GM12865 (cell line): ENCODE measurements at regions not wholly inside any gene's neighbourhood (a gene's known extent, or its start where the extent isn't known, plus 50 kb on each side); places are given as distances from the start of the nearest gene placed in this dataset.
"Not testable (repeated sequence)": the region's sequence is repeated elsewhere in the genome, so short reads cannot be mapped to it uniquely, and the experiment has no call there.

Source experiments
- DNase-seq: peaks from one replicate; pipeline ENCODE4 v3.0.0; 2010; ENCODE audit warnings: low read depth
- H3K4me3 ChIP-seq: 2 replicates; pipeline ENCODE4 v1.5.1; 2011; ENCODE audit warnings: mild to moderate bottlenecking, low read depth, low read length, control low read depth
- TF ChIP-seq, protein P1 (sequence below): IDR thresholded peaks from 2 replicates; pipeline ENCODE4 v1.5.1; 2011; ENCODE audit warnings: low read length, control low read depth, low read depth, inconsistent platforms; ENCODE audit not compliant: insufficient read depth; ENCODE audit errors: missing control alignments

DNA sequence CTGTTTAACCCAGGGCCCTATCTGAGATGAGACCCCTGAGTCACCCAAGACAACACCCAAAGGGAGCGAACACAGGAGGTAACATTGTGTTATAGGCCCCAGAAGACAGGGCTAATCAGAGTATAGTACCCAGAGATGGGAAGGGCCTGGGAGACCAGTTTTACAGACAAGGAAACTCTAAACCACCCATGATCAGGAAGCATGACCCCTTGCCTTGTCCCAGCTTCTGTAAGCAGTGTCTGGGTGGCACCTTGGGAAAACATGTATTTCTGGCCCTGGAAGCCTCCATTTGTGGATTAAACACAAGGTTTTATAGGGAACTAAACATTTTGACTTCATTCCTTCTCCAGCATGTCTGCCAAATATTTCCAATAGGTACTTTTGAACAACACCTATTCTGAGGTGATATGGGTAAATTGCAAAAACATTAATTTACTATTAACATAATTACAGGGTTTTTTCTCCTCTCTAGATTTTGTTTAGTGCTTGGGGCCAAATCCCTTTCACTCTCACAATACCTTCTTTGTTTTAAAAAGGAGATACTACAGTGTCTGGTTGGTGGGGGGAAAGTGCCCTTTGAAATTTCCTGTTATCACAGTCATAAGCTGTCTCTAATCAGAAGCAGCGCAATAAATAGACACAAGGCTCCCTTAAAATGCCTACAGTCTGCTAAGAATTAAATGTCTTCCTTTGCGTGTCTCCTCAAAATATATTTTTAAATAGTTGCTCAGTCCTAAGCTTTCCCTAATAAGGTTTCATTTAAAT lies 341.1 kb downstream of the BCL11A start:
- TF ChIP-seq, protein P1, sequence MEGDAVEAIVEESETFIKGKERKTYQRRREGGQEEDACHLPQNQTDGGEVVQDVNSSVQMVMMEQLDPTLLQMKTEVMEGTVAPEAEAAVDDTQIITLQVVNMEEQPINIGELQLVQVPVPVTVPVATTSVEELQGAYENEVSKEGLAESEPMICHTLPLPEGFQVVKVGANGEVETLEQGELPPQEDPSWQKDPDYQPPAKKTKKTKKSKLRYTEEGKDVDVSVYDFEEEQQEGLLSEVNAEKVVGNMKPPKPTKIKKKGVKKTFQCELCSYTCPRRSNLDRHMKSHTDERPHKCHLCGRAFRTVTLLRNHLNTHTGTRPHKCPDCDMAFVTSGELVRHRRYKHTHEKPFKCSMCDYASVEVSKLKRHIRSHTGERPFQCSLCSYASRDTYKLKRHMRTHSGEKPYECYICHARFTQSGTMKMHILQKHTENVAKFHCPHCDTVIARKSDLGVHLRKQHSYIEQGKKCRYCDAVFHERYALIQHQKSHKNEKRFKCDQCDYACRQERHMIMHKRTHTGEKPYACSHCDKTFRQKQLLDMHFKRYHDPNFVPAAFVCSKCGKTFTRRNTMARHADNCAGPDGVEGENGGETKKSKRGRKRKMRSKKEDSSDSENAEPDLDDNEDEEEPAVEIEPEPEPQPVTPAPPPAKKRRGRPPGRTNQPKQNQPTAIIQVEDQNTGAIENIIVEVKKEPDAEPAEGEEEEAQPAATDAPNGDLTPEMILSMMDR = no peak
- DNase-seq = no peak
- H3K4me3 ChIP-seq = no peak overlapping the region

DNA sequence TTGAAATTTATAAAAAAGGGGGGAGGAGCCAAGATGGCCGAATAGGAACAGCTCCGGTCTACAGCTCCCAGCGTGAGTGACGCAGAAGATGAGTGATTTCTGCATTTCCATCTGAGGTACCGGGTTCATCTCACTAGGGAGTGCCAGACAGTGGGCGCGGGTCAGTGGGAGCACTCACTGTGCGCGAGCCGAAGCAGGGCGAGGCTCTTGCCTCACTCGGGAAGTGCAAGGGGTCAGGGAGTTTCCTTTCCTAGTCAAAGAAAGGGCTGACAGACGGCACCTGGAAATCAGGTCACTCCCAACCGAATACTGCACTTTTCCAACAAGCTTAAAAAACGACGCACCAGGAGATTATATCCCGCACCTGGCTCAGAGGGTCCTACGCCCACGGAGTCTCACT lies 364.4 kb downstream of the BCL11A start:
- DNase-seq, H3K4me3 ChIP-seq: not testable (repeated sequence)

DNA sequence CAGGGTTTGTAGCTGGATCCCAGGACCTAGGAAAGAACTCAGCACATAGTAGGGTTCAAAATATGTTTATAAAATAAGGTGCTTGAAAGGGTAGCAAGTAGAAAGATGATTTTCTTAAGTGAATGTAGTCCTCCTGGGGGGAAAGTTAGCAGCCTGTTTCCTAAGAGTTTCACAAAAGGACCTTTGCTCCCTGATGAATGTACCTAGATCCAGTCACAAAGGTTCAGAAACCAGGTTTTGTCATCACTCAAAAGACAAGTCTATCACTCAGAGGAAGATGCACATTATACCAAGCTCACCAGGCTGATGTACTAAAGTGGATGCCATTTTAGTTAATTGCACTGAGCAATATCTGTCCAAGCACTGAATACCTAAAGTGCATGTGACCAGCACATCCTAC lies 378.2 kb downstream of the BCL11A start:
- no peak overlapping the region for H3K4me3 ChIP-seq
- DNase-seq = no peak
- TF ChIP-seq, protein P1 = no peak

DNA sequence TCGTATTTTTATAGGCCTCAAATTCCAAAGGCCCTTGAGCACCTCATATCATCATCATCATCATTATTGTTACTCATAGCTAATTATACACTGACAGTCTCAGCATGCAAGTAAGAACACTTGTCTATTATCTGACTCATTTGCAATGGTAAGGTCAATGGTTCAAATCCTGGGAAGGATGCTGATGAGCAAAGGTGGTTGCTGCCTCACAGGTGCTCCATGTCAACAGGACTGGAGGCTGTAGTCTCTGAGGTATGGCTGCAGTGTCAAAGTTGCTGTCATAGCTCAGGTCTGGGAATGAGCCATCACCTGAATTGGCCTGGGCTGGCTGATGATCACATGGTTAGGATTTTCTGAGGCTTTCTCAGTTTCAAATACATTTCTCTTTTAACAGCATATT lies 379.3 kb downstream of the BCL11A start:
- TF ChIP-seq, protein P1 = no peak
- H3K4me3 ChIP-seq = no peak overlapping the region
- DNase-seq = no peak

DNA sequence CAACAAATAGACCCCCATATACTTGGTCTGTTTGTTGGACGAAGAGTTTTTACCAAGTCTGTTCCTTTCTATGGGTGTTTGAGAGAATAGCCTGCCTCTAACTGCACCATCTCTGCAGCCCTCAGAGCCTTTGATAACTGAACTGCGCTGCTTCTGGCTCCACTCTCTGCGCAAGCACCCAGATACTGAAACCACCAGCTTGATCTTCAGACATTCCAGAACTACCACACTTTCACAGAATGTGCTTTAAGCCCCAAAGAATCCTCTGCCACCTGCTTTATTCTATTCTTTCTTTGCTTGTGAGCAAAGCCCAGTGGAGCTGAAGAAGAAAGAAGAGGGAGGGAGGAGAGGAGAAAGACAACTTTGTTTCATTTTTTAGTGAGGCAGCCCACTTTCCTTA lies 380.7 kb downstream of the BCL11A start:
- H3K4me3 ChIP-seq = no peak overlapping the region
- no peak for DNase-seq
- TF ChIP-seq, protein P1 = no peak

DNA sequence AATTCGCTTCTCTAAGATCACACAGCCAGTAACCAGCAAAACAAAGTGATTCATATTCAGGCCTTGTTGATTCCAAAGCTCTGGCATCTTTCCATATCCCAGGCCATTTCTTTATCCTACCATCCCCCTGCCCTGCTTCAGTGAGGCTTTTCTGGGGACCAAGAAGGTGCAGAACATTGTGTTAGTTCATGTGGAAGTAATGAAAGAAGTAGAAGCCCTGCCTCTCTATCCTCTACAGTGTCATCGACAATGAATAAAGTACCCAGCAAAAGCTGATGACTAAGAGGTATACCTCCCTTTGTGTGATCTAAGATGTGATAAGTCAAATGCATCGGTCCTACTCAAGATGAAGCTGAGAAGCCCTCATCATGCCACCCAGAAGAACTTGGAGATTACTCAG lies 383.2 kb downstream of the BCL11A start:
- DNase-seq = no peak
- no peak overlapping the region for H3K4me3 ChIP-seq
- TF ChIP-seq, protein P1 = no peak

DNA sequence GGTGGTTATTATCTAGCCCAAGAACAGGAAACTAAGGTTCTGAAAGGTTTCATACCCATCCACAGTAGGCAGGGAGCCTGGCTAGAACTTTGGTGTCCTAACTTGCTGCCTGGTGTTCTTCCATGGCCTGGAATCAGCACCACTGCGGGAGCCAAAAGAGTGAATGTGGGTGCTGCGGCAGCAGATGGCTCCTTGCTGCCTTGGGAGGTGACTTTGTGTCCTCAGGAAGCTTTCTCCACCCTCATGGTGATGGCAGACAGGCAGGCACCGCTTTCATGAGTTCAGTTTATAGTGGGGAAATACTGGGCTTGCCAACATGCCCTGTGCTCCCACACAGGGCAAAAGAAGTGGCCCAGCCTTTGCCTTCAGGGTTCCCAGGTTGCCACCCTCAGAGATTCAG lies 385.2 kb downstream of the BCL11A start:
- TF ChIP-seq, protein P1 = no peak
- no peak for DNase-seq
- no peak overlapping the region for H3K4me3 ChIP-seq
